ENCODE measurements at regions not wholly inside any gene's neighbourhood (a gene's known extent, or its start where the extent isn't known, plus 50 kb on each side); places are given as distances from the start of the nearest gene placed in this dataset.

DNA sequence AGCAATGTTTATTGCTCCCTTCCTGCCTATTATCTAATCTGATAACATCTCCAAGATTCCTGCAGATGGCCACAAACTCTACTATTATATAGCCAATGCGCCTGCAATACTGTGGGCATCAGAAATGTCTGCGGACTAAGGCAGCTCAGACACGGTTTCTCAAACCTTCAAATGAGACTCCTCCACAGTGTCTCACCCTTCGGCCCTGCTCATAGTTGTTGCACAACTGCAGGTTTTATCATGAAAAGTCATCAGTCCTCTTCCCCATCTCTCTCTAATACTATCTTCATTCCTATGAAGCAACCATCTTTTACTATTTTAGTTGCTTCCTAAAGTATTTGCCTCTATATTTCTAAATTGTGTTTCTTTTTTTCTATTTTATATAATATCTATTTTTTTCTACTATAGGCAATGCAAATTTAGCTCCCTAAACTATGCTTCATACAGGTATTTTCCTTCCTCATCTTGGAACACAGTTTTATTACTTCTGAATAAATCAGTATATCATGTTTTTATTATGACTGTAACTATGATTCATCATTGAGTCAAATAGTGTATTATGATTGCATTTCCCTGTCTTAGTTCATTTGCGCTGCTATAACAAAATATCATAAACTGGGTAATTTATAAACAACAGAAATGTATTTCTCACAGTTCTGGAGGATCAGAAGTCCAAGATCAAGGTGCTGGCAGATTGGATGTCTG lies 129.7 kb upstream of the EDNRA start:
- in situ Hi-C loops (cut with MboI): no loop called here
- H3K9ac ChIP-seq (ENCODE audit: insufficient read depth in 1 of 2, low read depth in 2 of 2, low read length in 2 of 2): no peak overlapping the region
- no peak for FAIRE-seq
- H3K4me3 ChIP-seq: no peak overlapping the region
- no peak for DNase-seq (ENCODE audit: extremely low read depth in 1 of 4, low spot score in 3 of 4)
- no peaks in the 10 kb centered on the region for H3K9me1 ChIP-seq (ENCODE audit: control insufficient read depth, insufficient read depth, low read length)
- intact Hi-C loops (cut with micrococcal nuclease): no loop called here
- no peaks in the 10 kb centered on the region for H3K9me3 ChIP-seq (replicated peaks; ENCODE audit: control insufficient read depth, insufficient read depth, low read depth, low read length)
- no peaks in the 10 kb centered on the region for H3K4me1 ChIP-seq (replicated peaks in 1 of 2; ENCODE audit: control insufficient read depth in 2 of 2, insufficient read depth in 2 of 2, low read length in 2 of 2)
- no peak for ATAC-seq
- WGBS (ENCODE audit: insufficient coverage, low coverage, missing lambda C conversion rate): 4% methylated on average over 5 of the region's 5 CpGs
- no peaks in the 10 kb centered on the region for H3K79me2 ChIP-seq (ENCODE audit: control insufficient read depth, insufficient read depth, low read length)
- BruUV-seq (replicated peaks): no TSS peak
- H3K36me3 ChIP-seq (ENCODE audit: control insufficient read depth, insufficient read depth, low read length): no peaks in the 10 kb centered on the region
- H3K27ac ChIP-seq (ENCODE audit: extremely low read depth, low read depth, low read length): no peak overlapping the region
- TF ChIP-seq HIVEP1 (CRISPR knock-in tag; IDR thresholded peaks at IDR 0.05) (no peak), ADNP (tag; IDR thresholded peaks at IDR 0.05) (no peak), RBBP5 (IDR thresholded peaks at IDR 0.05; ENCODE audit: borderline replicate concordance, insufficient read depth, low read length, poor library complexity, severe bottlenecking) (no peak), SOX6 (IDR thresholded peaks at IDR 0.05) (no peak), RNF2 (IDR thresholded peaks at IDR 0.05) (no peak), POU5F1 (IDR thresholded peaks at IDR 0.05; ENCODE audit: borderline replicate concordance, low read depth, low read length, partially characterized antibody) (no peak), ZNF766 (CRISPR knock-in tag; conservative IDR thresholded peaks at IDR 0.05) (no peak), EP300 (IDR thresholded peaks at IDR 0.05; ENCODE audit: low read length) (no peak), CREB1 (IDR thresholded peaks at IDR 0.05) (no peak), CREB1 (CRISPR knock-in tag; IDR thresholded peaks at IDR 0.05) (no peak), HDAC6 (IDR thresholded peaks at IDR 0.05; ENCODE audit: low read depth, low read length) (no peak), SIRT6 (IDR thresholded peaks at IDR 0.05; ENCODE audit: low read depth, low read length) (no peak)
- TF ChIP-seq, protein P1, sequence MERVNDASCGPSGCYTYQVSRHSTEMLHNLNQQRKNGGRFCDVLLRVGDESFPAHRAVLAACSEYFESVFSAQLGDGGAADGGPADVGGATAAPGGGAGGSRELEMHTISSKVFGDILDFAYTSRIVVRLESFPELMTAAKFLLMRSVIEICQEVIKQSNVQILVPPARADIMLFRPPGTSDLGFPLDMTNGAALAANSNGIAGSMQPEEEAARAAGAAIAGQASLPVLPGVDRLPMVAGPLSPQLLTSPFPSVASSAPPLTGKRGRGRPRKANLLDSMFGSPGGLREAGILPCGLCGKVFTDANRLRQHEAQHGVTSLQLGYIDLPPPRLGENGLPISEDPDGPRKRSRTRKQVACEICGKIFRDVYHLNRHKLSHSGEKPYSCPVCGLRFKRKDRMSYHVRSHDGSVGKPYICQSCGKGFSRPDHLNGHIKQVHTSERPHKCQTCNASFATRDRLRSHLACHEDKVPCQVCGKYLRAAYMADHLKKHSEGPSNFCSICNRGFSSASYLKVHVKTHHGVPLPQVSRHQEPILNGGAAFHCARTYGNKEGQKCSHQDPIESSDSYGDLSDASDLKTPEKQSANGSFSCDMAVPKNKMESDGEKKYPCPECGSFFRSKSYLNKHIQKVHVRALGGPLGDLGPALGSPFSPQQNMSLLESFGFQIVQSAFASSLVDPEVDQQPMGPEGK (CRISPR knock-in tag; IDR thresholded peaks at IDR 0.05; ENCODE audit: borderline replicate concordance): no peak
- TF ChIP-seq, protein P2, sequence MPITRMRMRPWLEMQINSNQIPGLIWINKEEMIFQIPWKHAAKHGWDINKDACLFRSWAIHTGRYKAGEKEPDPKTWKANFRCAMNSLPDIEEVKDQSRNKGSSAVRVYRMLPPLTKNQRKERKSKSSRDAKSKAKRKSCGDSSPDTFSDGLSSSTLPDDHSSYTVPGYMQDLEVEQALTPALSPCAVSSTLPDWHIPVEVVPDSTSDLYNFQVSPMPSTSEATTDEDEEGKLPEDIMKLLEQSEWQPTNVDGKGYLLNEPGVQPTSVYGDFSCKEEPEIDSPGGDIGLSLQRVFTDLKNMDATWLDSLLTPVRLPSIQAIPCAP (CRISPR knock-in tag; IDR thresholded peaks at IDR 0.05; ENCODE audit: borderline replicate concordance): no peak
- TF ChIP-seq, protein P3, sequence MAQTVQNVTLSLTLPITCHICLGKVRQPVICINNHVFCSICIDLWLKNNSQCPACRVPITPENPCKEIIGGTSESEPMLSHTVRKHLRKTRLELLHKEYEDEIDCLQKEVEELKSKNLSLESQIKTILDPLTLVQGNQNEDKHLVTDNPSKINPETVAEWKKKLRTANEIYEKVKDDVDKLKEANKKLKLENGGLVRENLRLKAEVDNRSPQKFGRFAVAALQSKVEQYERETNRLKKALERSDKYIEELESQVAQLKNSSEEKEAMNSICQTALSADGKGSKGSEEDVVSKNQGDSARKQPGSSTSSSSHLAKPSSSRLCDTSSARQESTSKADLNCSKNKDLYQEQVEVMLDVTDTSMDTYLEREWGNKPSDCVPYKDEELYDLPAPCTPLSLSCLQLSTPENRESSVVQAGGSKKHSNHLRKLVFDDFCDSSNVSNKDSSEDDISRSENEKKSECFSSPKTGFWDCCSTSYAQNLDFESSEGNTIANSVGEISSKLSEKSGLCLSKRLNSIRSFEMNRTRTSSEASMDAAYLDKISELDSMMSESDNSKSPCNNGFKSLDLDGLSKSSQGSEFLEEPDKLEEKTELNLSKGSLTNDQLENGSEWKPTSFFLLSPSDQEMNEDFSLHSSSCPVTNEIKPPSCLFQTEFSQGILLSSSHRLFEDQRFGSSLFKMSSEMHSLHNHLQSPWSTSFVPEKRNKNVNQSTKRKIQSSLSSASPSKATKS (CRISPR knock-in tag; IDR thresholded peaks at IDR 0.05): no peak
- no peak overlapping the region for H3K4me2 ChIP-seq (ENCODE audit: insufficient read depth, low read length)
- ChIA-PET POLR2A (no interaction called here), CTCF (ENCODE audit: low intra/inter-chr PET ratio) (no interaction called here)
- H3K27me3 ChIP-seq (ENCODE audit: control insufficient read depth in 2 of 2, insufficient read depth in 2 of 2, low read length in 2 of 2): no peaks in the 10 kb centered on the region
- no peaks in the 10 kb centered on the region for H4K20me1 ChIP-seq (replicated peaks; ENCODE audit: control insufficient read depth, insufficient read depth, low read length)
- H2AFZ ChIP-seq (ENCODE audit: low read depth, low read length): no peak overlapping the region
